ENCODE measurements at regions not wholly inside any gene's neighbourhood (a gene's known extent, or its start where the extent isn't known, plus 50 kb on each side); places are given as distances from the start of the nearest gene placed in this dataset.
"Not testable (repeated sequence)": the region's sequence is repeated elsewhere in the genome, so short reads cannot be mapped to it uniquely, and the experiment has no call there.

DNA sequence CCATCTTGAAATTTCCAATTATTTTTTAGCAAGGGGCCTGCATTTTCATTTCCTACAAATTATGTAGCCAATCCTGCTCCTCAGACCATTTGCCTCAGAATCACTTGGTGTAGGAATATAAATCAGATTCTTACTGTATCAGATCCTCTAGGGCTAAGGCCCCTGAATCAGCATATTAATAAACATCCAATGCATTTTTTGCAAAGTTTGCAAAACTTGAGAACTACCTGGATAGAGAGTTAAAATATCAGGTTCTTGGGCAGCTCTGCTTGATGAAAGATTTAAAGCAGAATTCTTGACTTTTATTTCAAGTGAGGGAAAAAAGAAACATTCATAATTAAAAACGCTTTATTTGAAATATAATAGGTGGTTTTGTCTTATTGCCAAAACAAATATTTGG is 82.2 kb upstream of the MAN1A1 start:
- no peak overlapping the region for H3K4me3 ChIP-seq (ENCODE audit: low read depth, low read length)
- TF ChIP-seq, protein P1, sequence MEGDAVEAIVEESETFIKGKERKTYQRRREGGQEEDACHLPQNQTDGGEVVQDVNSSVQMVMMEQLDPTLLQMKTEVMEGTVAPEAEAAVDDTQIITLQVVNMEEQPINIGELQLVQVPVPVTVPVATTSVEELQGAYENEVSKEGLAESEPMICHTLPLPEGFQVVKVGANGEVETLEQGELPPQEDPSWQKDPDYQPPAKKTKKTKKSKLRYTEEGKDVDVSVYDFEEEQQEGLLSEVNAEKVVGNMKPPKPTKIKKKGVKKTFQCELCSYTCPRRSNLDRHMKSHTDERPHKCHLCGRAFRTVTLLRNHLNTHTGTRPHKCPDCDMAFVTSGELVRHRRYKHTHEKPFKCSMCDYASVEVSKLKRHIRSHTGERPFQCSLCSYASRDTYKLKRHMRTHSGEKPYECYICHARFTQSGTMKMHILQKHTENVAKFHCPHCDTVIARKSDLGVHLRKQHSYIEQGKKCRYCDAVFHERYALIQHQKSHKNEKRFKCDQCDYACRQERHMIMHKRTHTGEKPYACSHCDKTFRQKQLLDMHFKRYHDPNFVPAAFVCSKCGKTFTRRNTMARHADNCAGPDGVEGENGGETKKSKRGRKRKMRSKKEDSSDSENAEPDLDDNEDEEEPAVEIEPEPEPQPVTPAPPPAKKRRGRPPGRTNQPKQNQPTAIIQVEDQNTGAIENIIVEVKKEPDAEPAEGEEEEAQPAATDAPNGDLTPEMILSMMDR (IDR thresholded peaks at IDR 0.05; ENCODE audit: low read depth, low read length): no peak
- in situ Hi-C loops (cut with HindIII; ENCODE audit: low sequenced_read_pairs): no loop called here
- DNase-seq (ENCODE audit: low read depth, low spot score): no peak

DNA sequence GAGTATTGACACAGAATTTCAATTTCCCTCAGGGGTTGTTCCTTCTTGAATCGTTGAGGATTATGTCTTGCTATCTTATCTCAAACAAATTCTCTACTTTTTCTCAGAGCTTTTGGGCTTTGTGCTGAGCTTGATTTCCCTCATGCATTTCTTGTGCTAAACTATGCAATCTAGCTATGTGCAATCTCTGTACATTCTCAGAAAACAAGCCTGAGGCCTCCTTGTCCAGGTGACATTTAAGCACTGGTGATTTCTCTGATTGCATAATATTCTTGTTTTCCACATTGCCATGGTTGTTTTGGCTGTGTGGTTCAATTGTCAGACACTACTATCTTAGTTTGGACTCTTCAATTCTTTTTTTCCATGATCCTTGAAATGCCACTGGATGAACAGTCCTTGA is 81.2 kb upstream of the MAN1A1 start:
- TF ChIP-seq, protein P1 (IDR thresholded peaks at IDR 0.05; ENCODE audit: low read depth, low read length): no peak
- in situ Hi-C loops (cut with HindIII; ENCODE audit: low sequenced_read_pairs): no loop called here
- no peak for DNase-seq (ENCODE audit: low read depth, low spot score)
- H3K4me3 ChIP-seq (ENCODE audit: low read depth, low read length): no peak overlapping the region

DNA sequence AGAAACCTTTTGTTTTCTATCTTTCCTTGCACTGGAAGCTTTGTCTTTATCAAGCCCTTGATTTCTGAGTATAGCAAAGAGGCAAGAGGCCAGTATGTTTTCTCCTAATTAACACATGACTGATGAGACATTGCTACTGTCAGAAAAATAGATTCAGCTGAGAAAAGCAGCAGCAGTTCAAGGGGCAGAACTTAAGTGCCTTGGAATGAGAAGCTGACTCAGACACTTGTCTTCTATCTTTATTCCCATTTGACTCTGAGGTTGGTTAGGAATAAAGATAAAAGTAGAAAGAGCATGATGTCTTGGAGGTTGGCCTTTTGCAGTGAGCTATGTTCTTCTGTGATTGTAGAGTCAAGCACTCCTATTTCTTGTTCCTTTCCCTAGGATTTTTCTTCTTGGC is 79.1 kb upstream of the MAN1A1 start:
- no peak for DNase-seq (ENCODE audit: low read depth, low spot score)
- no peak overlapping the region for H3K4me3 ChIP-seq (ENCODE audit: low read depth, low read length)
- in situ Hi-C loops (cut with HindIII; ENCODE audit: low sequenced_read_pairs): no loop called here
- TF ChIP-seq, protein P1 (IDR thresholded peaks at IDR 0.05; ENCODE audit: low read depth, low read length): no peak

DNA sequence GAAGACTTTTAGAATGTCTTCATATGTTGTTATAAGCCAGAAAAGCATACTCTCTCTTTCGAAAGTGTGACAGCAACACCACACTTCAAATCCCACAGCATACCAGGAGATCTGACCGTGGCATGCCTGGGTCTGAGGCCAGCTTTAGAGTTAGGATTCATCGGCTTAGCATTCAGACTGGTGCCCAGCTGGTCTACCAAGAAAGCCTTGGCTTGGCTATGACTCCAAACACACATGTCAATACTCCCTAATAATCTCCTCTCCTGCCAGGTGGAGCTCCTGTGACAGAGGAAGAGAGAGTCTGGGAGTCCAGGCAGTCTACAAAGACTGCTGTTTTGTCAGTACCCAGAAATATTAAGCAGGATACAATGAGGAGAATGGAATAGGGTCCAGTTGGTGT is 77.1 kb upstream of the MAN1A1 start:
- peak; percentile 10 for DNase-seq (ENCODE audit: low read depth, low spot score)
- in situ Hi-C loops (cut with HindIII; ENCODE audit: low sequenced_read_pairs): no loop called here

DNA sequence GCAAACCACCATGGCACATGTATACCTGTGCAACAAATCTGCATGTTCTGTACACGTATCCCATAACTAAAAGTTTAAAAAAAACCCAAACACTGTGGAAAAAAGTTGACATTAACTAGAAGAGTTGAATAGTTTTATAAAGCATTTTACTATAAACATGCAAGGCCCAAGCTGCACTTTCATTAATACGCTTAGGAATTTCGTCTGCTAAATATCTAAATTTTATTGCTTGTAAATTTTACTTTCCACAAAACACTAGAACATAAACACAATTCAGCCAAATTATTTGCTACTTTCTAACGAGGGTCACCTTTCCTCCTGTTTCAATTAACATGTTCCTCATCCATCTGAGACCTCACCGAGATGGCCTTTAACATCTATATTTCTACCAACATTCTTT is 74.4 kb upstream of the MAN1A1 start:
- H3K4me3 ChIP-seq (ENCODE audit: low read depth, low read length): no peak overlapping the region
- in situ Hi-C loops (cut with HindIII; ENCODE audit: low sequenced_read_pairs): no loop called here
- no peak for DNase-seq (ENCODE audit: low read depth, low spot score)
- TF ChIP-seq, protein P1 (IDR thresholded peaks at IDR 0.05; ENCODE audit: low read depth, low read length): no peak

More for the DNA sequence above, 77.1 kb upstream of the MAN1A1 start:
- TF ChIP-seq, protein P1 (IDR thresholded peaks at IDR 0.05; ENCODE audit: low read depth, low read length): no peak
- H3K4me3 ChIP-seq (ENCODE audit: low read depth, low read length): no peak overlapping the region

DNA sequence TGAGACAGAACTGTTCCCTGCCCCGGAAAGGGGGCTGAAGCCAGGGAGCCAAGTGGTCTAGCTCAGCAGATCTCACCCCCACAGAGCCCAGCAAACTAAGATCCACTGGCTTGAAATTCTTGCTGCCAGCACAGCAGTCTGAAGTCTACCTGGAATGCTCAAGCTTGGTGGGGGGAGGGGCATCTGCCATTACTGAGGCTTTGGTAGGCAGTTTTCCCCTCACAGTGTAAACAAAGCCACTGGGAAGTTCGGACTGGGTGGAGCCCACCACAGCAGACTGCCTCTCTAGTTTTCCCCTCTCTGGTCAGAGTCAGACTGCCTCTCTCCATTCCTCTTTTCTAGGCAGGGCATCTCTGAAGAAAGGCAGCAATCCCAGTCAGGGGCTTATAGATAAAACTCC is 68.5 kb upstream of the MAN1A1 start:
- H3K4me3 ChIP-seq (ENCODE audit: low read depth, low read length); DNase-seq (ENCODE audit: low read depth, low spot score); in situ Hi-C loops (cut with HindIII; ENCODE audit: low sequenced_read_pairs): not testable (repeated sequence)

DNA sequence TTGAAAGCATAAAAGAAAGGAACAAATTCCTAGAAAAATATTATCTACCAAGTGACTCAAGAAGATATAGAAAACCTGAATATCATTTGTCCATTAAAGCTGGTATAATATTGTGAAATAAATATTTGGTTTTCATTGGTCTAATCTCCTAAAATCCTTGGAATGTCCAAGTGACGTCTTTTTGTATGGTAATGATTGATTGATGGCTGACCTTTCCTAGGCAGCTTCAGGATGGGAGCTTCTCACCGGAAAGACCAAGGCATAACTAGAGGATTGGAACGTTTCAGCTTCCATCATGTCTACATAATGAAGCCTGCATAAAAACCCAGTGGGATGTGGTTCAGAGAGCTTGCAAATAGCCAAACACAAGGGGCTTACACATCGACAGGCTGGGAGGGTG is 57.6 kb upstream of the MAN1A1 start:
- in situ Hi-C loops (cut with HindIII; ENCODE audit: low sequenced_read_pairs): no loop called here
- TF ChIP-seq, protein P1 (IDR thresholded peaks at IDR 0.05; ENCODE audit: low read depth, low read length): no peak
- H3K4me3 ChIP-seq (ENCODE audit: low read depth, low read length): no peak overlapping the region
- no peak for DNase-seq (ENCODE audit: low read depth, low spot score)

DNA sequence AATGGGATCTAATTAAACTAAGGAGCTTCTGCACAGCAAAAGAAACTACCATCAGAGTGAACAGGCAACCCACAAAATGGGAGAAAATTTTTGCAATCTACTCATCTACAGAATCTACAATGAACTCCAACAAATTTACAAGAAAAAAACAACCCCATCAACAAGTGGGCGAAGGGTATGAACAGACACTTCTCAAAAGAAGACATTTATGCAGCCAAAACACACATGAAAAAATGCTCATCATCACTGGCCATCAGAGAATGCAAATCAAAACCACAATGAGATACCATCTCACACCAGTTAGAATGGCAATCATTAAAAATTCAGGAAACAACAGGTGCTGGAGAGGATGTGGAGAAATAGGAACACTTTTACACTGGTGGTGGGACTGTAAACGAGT is 55.6 kb upstream of the MAN1A1 start:
- DNase-seq (ENCODE audit: low read depth, low spot score); in situ Hi-C loops (cut with HindIII; ENCODE audit: low sequenced_read_pairs); H3K4me3 ChIP-seq (ENCODE audit: low read depth, low read length): not testable (repeated sequence)

All from astrocyte of the spinal cord (primary cell).